Neural crest cell (in vitro differentiated cells): ENCODE measurements at regions not wholly inside any gene's neighbourhood (a gene's known extent, or its start where the extent isn't known, plus 50 kb on each side); places are given as distances from the start of the nearest gene placed in this dataset.

Source experiments
- DNase-seq: peaks from one replicate; pipeline ENCODE4 v3.0.0; 2021; ENCODE audit warnings: low read depth, mixed read lengths, low spot score
- H3K27ac Mint-ChIP-seq: one replicate; pipeline ENCODE4 v1.8.0; 2021; ENCODE audit warnings: mild to moderate bottlenecking, mixed read lengths; ENCODE audit not compliant: unreplicated experiment
- H3K27me3 Mint-ChIP-seq: 2 replicates; pipeline ENCODE4 v1.8.0; 2021; ENCODE audit warnings: low read depth, mild to moderate bottlenecking, mixed read lengths
- H3K36me3 Mint-ChIP-seq: 2 replicates; pipeline ENCODE4 v1.8.0; 2021; ENCODE audit warnings: low read depth, mild to moderate bottlenecking, mixed read lengths
- H3K4me1 Mint-ChIP-seq: 2 replicates; pipeline ENCODE4 v1.8.0; 2021; ENCODE audit warnings: mixed read lengths
- H3K4me3 Mint-ChIP-seq: one replicate; pipeline ENCODE4 v1.8.0; 2021; ENCODE audit warnings: mild to moderate bottlenecking, mixed read lengths
- H3K9me3 Mint-ChIP-seq: 2 replicates; pipeline ENCODE4 v1.8.0; 2021; ENCODE audit warnings: mixed read lengths
- TF ChIP-seq, protein P1 (sequence below): fragments of 200-600 bp; sonication (generic); conservative IDR thresholded peaks from 2 replicates; pipeline ENCODE4 v1.5.0; 2021; ENCODE audit warnings: antibody characterized with exemption, mild to moderate bottlenecking

DNA sequence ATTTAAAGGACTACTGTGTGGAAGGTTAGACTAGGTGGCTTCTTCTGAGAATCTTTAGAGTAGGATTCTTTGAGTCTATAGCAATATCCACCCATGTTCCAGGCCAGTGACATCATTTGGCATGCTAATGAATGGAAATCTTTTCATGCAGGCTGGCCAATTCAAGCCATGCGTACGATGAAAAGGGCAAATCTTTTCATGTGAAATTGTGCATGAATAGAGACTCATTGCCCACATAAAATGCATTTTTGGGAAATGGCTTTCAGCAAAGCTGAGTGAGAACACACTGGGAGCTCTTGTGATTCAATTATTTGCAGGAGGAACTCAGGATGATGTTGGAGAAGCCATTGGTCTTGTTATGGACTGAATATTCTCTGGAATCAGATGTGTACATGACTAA, 324.9 kb upstream of the DAB1 start:
- H3K27ac Mint-ChIP-seq: no peak overlapping the region
- H3K36me3 Mint-ChIP-seq: no peaks in the 10 kb centered on the region
- H3K4me1 Mint-ChIP-seq: peaks cover 14% of the 10 kb centered on the region
- H3K4me3 Mint-ChIP-seq: no peak overlapping the region
- H3K9me3 Mint-ChIP-seq: peaks cover 3% of the 10 kb centered on the region
- H3K27me3 Mint-ChIP-seq: no peaks in the 10 kb centered on the region
- TF ChIP-seq, protein P1, sequence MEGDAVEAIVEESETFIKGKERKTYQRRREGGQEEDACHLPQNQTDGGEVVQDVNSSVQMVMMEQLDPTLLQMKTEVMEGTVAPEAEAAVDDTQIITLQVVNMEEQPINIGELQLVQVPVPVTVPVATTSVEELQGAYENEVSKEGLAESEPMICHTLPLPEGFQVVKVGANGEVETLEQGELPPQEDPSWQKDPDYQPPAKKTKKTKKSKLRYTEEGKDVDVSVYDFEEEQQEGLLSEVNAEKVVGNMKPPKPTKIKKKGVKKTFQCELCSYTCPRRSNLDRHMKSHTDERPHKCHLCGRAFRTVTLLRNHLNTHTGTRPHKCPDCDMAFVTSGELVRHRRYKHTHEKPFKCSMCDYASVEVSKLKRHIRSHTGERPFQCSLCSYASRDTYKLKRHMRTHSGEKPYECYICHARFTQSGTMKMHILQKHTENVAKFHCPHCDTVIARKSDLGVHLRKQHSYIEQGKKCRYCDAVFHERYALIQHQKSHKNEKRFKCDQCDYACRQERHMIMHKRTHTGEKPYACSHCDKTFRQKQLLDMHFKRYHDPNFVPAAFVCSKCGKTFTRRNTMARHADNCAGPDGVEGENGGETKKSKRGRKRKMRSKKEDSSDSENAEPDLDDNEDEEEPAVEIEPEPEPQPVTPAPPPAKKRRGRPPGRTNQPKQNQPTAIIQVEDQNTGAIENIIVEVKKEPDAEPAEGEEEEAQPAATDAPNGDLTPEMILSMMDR: no peak
- DNase-seq: no peak

DNA sequence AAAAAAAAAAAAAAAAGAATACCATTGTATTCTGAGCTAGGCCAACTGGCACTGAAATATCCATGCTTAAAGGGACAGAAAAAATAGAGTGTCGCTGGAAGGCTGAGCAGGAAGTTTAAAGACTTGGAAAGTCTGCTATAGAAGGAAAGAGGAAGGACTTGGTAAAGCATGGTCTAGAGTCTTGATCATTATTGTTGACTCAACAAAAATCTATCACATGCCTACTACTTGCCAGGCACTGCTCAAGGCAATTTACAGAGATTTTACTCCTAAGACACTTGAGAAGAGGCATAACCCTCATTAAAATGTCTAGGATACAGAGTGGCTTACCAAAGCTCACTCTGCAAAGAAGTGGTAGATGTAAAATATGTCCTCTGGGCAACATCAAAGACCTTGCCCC, 324.0 kb upstream of the DAB1 start:
- H3K4me1 Mint-ChIP-seq: peaks cover 12% of the 10 kb centered on the region
- no peak overlapping the region for H3K27ac Mint-ChIP-seq
- no peaks in the 10 kb centered on the region for H3K36me3 Mint-ChIP-seq
- no peak for DNase-seq
- TF ChIP-seq, protein P1: no peak
- no peaks in the 10 kb centered on the region for H3K27me3 Mint-ChIP-seq
- H3K4me3 Mint-ChIP-seq: no peak overlapping the region
- peaks cover 3% of the 10 kb centered on the region for H3K9me3 Mint-ChIP-seq

DNA sequence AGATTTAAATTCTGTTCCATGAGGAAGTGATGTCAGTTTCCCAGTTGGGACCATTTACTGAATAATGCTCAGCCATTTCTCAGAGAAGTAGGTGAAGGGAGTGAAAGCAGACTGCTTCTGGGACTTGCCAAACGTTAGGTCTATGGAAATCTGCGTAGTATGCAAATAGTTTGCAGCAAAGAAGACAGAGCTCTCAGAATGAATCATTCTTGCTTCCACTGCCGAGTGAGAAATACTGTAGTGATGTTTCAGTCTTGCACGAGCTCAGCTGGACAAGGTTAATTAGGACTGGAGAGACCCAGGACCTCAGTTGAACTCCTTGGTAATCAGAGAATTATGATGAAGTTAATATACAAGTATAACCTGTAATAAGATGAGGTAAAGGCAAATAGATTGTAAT, 317.7 kb upstream of the DAB1 start:
- no peaks in the 10 kb centered on the region for H3K9me3 Mint-ChIP-seq
- H3K27ac Mint-ChIP-seq: no peak overlapping the region

DNA sequence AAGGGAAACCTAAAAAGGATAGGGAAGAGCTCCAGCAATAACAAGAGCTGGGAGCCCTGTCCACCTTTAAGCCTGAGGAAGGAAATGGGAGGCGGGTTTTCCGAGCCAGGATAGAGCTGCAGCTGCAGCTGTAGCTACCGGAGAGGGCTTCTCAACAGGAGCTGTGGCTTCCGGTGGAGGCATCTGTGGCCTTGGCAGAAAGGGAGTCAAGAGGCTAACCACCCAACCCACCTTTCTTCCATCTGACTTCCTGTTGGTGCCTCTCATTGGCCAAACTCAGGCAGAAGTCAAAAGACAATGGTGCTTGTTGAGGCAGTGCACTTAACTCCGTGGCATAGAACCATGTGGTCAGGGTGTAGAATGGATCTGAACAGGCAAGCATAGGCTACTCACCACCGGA, 313.1 kb upstream of the DAB1 start:
- H3K9me3 Mint-ChIP-seq: no peaks in the 10 kb centered on the region
- H3K27me3 Mint-ChIP-seq: no peaks in the 10 kb centered on the region
- TF ChIP-seq, protein P1: no peak
- no peak for DNase-seq
- H3K4me3 Mint-ChIP-seq: no peak overlapping the region
- no peaks in the 10 kb centered on the region for H3K4me1 Mint-ChIP-seq
- no peaks in the 10 kb centered on the region for H3K36me3 Mint-ChIP-seq
- no peak overlapping the region for H3K27ac Mint-ChIP-seq

More for the DNA sequence above, 317.7 kb upstream of the DAB1 start:
- Mint-ChIP-seq H3K4me3 (no peak overlapping the region), H3K4me1 (no peaks in the 10 kb centered on the region), H3K36me3 (no peaks in the 10 kb centered on the region), H3K27me3 (no peaks in the 10 kb centered on the region)
- TF ChIP-seq, protein P1: no peak
- no peak for DNase-seq

DNA sequence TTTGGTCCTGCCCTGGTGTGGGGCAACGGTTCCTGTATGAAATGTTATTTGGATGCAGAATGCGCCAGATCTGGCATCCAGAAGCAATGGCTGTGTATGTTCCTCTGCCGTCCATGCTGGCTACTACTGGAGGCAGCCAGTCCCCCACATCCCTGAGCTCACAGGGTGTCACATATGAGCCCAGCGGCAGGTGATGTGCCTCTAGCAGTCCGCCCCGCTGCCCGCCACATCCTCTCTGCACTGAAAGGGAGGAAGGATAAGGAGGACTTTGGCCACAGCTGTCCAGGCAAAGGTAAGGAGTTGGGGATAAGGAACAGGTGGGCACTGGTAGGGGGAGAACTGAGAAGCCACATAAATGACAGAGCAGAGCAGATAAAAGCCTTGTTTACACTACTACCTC, 305.3 kb upstream of the DAB1 start:
- Mint-ChIP-seq H3K9me3 (no peaks in the 10 kb centered on the region), H3K4me3 (no peak overlapping the region), H3K4me1 (peaks cover 6% of the 10 kb centered on the region)

More for the DNA sequence above, 305.3 kb upstream of the DAB1 start:
- H3K27ac Mint-ChIP-seq: no peak overlapping the region
- no peaks in the 10 kb centered on the region for H3K27me3 Mint-ChIP-seq
- no peaks in the 10 kb centered on the region for H3K36me3 Mint-ChIP-seq
- no peak for DNase-seq
- TF ChIP-seq, protein P1: no peak
